ENCODE measurements at regions not wholly inside any gene's neighbourhood (a gene's known extent, or its start where the extent isn't known, plus 50 kb on each side); places are given as distances from the start of the nearest gene placed in this dataset.

DNA sequence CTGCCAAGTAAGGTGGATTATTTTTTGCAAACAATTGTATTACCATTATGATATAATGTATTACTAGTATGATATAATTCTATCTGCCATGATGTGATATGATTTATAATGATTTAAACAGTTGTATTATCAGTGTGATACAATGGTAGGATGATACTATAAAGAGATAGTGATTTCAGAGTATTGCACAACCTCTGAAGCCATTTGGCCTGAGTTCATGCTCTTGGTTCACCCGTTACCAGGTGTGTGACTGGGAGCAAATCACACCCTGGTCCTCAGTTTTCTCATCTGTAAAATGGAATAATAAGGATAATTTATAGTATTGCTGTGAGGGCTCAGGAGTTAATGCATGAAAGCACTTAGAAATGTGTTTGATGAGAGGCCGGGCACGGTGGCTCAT is 905.0 kb upstream of the RBFOX1 start:
- Histone ChIP-seq H3K9me3 (no peaks in the 10 kb centered on the region), H3K4me1 (no peaks in the 10 kb centered on the region), H3K4me3 (no peak overlapping the region), H3K27ac (no peak overlapping the region), H3K27me3 (no peaks in the 10 kb centered on the region), H3K36me3 (no peaks in the 10 kb centered on the region)
- no peak for DNase-seq (ENCODE audit: low spot score)
- TF ChIP-seq, protein P1, sequence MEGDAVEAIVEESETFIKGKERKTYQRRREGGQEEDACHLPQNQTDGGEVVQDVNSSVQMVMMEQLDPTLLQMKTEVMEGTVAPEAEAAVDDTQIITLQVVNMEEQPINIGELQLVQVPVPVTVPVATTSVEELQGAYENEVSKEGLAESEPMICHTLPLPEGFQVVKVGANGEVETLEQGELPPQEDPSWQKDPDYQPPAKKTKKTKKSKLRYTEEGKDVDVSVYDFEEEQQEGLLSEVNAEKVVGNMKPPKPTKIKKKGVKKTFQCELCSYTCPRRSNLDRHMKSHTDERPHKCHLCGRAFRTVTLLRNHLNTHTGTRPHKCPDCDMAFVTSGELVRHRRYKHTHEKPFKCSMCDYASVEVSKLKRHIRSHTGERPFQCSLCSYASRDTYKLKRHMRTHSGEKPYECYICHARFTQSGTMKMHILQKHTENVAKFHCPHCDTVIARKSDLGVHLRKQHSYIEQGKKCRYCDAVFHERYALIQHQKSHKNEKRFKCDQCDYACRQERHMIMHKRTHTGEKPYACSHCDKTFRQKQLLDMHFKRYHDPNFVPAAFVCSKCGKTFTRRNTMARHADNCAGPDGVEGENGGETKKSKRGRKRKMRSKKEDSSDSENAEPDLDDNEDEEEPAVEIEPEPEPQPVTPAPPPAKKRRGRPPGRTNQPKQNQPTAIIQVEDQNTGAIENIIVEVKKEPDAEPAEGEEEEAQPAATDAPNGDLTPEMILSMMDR (IDR thresholded peaks at IDR 0.05) = no peak

DNA sequence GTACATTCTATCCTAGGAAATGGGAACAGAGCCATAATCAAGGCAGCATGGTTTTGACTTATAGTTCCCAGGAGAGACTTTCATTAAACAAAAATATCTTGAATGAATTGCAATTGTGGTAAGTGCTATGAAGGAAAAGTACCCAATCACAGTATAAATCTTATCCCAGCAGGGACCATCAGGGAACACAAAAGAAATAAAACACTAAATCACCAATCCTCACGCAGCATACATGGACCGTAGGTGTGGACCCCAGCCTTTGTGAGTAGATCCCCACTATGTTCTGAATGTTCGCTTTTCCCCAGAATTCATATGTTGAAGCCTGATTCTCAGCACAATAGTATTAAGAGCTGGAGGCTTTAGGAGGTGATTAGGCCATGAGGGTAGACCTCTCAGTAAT is 925.0 kb upstream of the RBFOX1 start:
- no peak for DNase-seq (ENCODE audit: low spot score)
- no peaks in the 10 kb centered on the region for H3K4me1 ChIP-seq
- H3K36me3 ChIP-seq = no peaks in the 10 kb centered on the region
- no peaks in the 10 kb centered on the region for H3K9me3 ChIP-seq
- H3K4me3 ChIP-seq = no peak overlapping the region
- H3K27ac ChIP-seq = no peak overlapping the region
- TF ChIP-seq, protein P1 (IDR thresholded peaks at IDR 0.05) = no peak
- H3K27me3 ChIP-seq = no peaks in the 10 kb centered on the region

DNA sequence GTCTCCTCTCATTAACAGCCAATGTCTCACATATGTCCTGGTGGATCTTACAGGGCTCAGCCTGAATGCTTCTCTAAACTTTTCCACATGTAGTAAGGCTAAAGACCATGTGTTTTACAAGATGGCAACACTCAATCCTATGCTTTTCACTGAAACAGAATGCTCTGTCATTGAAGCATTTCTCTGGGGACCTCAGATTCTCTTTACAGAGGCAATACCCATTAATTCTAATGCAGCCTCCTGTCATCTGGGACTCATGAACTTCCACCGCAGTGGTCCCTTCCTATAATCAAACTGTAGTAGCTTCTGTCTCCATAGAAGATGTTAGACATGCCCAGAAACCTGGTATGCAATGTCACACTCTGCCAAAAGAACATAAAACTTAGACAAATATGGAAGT is 926.6 kb upstream of the RBFOX1 start:
- DNase-seq (ENCODE audit: low spot score) = no peak
- H3K4me3 ChIP-seq = no peak overlapping the region
- H3K4me1 ChIP-seq = no peaks in the 10 kb centered on the region
- TF ChIP-seq, protein P1 (IDR thresholded peaks at IDR 0.05) = no peak
- no peaks in the 10 kb centered on the region for H3K9me3 ChIP-seq
- no peaks in the 10 kb centered on the region for H3K36me3 ChIP-seq
- H3K27me3 ChIP-seq = no peaks in the 10 kb centered on the region
- H3K27ac ChIP-seq = no peak overlapping the region

DNA sequence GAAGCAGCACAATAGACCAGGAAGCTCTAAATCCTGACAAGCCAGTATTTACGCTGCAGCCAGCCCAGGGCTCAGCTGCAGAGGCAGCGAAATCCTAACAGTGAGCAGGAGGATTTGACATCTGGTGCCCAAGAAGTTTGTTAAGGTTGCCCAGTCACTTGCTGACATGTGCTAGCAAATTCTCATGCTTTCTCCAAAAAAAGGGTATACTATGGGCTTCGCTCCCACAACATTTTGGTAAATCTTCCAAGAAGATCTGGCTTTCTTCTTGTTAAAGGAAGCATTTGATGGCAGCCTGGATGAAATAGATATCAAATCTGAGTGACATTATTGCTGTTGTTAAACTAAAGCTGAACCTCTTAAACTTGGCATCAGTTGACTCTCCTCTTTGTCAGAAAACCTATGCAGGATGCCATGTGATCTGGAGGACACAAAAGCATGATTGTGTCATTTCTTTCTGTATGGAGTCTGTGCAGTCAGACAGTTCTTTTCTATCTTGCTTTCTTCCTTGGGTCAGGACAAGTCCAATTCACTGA is 949.7 kb upstream of the RBFOX1 start:
- no peak overlapping the region for H3K4me3 ChIP-seq
- no peaks in the 10 kb centered on the region for H3K4me1 ChIP-seq
- no peaks in the 10 kb centered on the region for H3K36me3 ChIP-seq
- no peaks in the 10 kb centered on the region for H3K9me3 ChIP-seq
- no peaks in the 10 kb centered on the region for H3K27me3 ChIP-seq
- DNase-seq (ENCODE audit: low spot score) = no peak
- no peak overlapping the region for H3K27ac ChIP-seq
- TF ChIP-seq, protein P1 (IDR thresholded peaks at IDR 0.05) = no peak

DNA sequence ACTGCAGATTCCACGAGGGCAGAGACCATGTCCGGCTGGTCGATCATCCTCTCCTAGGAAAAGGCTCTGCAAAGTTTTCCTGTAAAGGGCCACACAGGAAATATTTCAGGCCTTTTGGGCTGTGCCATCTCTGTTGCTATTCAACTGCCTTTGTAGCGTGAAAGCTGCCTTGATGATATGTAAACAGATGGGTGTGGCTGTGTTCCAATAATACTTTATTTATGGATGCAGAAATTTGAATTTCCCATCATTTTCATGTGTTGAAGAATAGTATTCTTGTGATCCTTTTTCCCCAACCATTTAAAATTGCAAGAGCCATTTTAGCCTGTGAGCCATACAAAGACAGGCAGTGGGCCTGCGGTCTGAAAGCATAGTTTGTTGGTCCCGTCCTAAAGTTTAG is 950.7 kb upstream of the RBFOX1 start:
- Histone ChIP-seq H3K4me3 (no peak overlapping the region), H3K4me1 (no peaks in the 10 kb centered on the region), H3K9me3 (no peaks in the 10 kb centered on the region), H3K27me3 (no peaks in the 10 kb centered on the region), H3K27ac (no peak overlapping the region), H3K36me3 (no peaks in the 10 kb centered on the region)
- no peak for DNase-seq (ENCODE audit: low spot score)
- TF ChIP-seq, protein P1 (IDR thresholded peaks at IDR 0.05) = no peak

DNA sequence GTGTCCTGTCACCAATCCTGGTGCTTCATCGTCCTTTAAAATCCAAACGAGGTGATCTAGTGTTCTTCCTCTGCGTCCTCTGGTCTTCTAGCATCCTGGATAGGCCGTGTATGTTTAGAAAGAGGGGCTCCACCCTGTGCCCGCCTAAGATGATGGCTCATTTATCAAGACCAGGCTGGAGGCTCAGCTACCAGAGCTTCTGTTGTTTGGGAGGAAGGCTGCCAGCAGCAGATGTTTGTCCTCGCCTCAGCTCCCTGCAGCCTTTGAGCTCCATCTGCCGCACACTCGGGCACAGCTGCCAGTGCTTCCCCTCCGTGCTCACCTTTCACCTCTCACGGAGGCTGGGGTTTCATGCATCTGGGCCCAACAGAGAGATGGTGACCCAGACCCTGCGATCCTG is 954.7 kb upstream of the RBFOX1 start:
- Histone ChIP-seq H3K4me1 (no peaks in the 10 kb centered on the region), H3K4me3 (no peak overlapping the region), H3K27ac (no peak overlapping the region), H3K27me3 (no peaks in the 10 kb centered on the region), H3K36me3 (no peaks in the 10 kb centered on the region), H3K9me3 (no peaks in the 10 kb centered on the region)
- TF ChIP-seq, protein P1 (IDR thresholded peaks at IDR 0.05) = no peak
- no peak for DNase-seq (ENCODE audit: low spot score)

All from right atrium auricular region (tissue), 2 donors.